Endodermal cell (in vitro differentiated cells): ENCODE measurements at regions not wholly inside any gene's neighbourhood (a gene's known extent, or its start where the extent isn't known, plus 50 kb on each side); places are given as distances from the start of the nearest gene placed in this dataset.

Experiments used
- DNase-seq: peaks from one replicate; pipeline ENCODE4 v3.0.0-alpha.2; 2017
- H3K27ac ChIP-seq: 2 replicates; pipeline ENCODE4 v1.5.1; 2013; ENCODE audit warnings: mild to moderate bottlenecking, low read depth, low read length, moderate library complexity
- H3K27me3 ChIP-seq: 2 replicates; pipeline ENCODE4 v1.6.1; 2013; ENCODE audit warnings: mild to moderate bottlenecking, low read length, moderate library complexity; ENCODE audit not compliant: insufficient read depth, control insufficient read depth, poor library complexity, severe bottlenecking
- H3K36me3 ChIP-seq: 2 replicates; pipeline ENCODE4 v1.7.0; 2013; ENCODE audit warnings: mild to moderate bottlenecking, low read length, moderate library complexity; ENCODE audit not compliant: control insufficient read depth, insufficient read depth
- H3K4me1 ChIP-seq: one replicate; pipeline ENCODE4 v1.7.0; 2013; ENCODE audit warnings: low read length; ENCODE audit not compliant: control insufficient read depth, insufficient read depth
- H3K4me3 ChIP-seq: 2 replicates; pipeline ENCODE4 v1.5.1; 2013; ENCODE audit warnings: mild to moderate bottlenecking, low read length, moderate library complexity
- H3K9ac ChIP-seq: 2 replicates; pipeline ENCODE4 v1.6.1; 2013; ENCODE audit warnings: mild to moderate bottlenecking, low read length, moderate library complexity; ENCODE audit not compliant: poor library complexity, severe bottlenecking; ENCODE audit errors: extremely low read depth
- H3K9me3 ChIP-seq: 2 replicates; pipeline ENCODE4 v1.6.1; 2013; ENCODE audit warnings: mild to moderate bottlenecking, low read length, moderate library complexity; ENCODE audit not compliant: control insufficient read depth
- H3K27ac Mint-ChIP-seq: 2 replicates; pipeline ENCODE4 v1.8.0; 2020; ENCODE audit warnings: mixed read lengths
- H3K27me3 Mint-ChIP-seq: 2 replicates; pipeline ENCODE4 v1.8.0; 2021; ENCODE audit warnings: mild to moderate bottlenecking, mixed read lengths; ENCODE audit not compliant: insufficient read depth
- H3K36me3 Mint-ChIP-seq: 2 replicates; pipeline ENCODE4 v1.8.0; 2020; ENCODE audit warnings: low read depth, mixed read lengths
- H3K4me1 Mint-ChIP-seq: 2 replicates; pipeline ENCODE4 v1.8.0; 2020; ENCODE audit warnings: mixed read lengths
- H3K4me3 Mint-ChIP-seq: 2 replicates; pipeline ENCODE4 v1.8.0; 2020; ENCODE audit warnings: mild to moderate bottlenecking, moderate library complexity, mixed read lengths
- H3K9me3 Mint-ChIP-seq: 2 replicates; pipeline ENCODE4 v1.8.0; 2020; ENCODE audit warnings: mild to moderate bottlenecking, mixed read lengths
- CTCF ChIP-seq: fragments of 200-600 bp; sonication (generic); conservative IDR thresholded peaks from 2 replicates; pipeline ENCODE4 v1.5.0; 2021; ENCODE audit warnings: antibody characterized with exemption, mild to moderate bottlenecking
- WGBS, 2 experiments: methylation state at CpG; one replicate each; pipeline versions ENCODE4 v1.1.5 to v1.1.7; 2013; ENCODE audit warnings: missing lambda C conversion rate in 2 of 2, mixed read lengths in 1 of 2; ENCODE audit not compliant: insufficient coverage in 1 of 2, insufficient read length in 1 of 2; 5-methylcytosine and 5-hydroxymethylcytosine counted together

DNA sequence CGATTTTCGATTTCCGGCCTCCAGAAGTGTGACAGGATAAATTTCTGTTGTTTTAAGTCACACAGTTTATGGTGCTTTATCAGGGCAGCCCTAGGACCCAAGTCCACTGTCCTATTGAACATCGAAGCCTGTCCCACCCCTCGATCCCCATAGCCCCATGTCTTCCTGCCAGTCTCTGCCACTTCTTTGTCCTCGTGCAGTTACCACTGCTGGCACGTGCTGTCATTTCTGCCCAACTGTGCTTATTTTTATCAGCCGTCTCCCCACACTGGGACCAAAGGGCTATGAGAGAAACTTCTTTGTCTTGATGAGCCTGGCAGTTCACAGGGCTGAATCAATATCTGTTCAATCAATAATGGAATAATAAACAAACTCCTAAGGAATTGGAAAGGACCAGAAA, 146.7 kb downstream of the PSMG1 start:
- Mint-ChIP-seq H3K27me3 (no peaks in the 10 kb centered on the region), H3K4me1 (peaks cover 2% of the 10 kb centered on the region), H3K27ac (no peak overlapping the region), H3K9me3 (no peaks in the 10 kb centered on the region), H3K36me3 (no peaks in the 10 kb centered on the region), H3K4me3 (no peak overlapping the region)
- no peaks in the 10 kb centered on the region for H3K27me3 ChIP-seq
- 82 to 84% methylated on average over 8 of the region's 8 CpGs for WGBS, 2 experiments
- no peaks in the 10 kb centered on the region for H3K4me1 ChIP-seq
- H3K4me3 ChIP-seq: no peak overlapping the region
- H3K9ac ChIP-seq: no peak overlapping the region
- TF ChIP-seq CTCF: no peak
- H3K27ac ChIP-seq: no peak overlapping the region
- no peaks in the 10 kb centered on the region for H3K9me3 ChIP-seq
- H3K36me3 ChIP-seq: no peaks in the 10 kb centered on the region
- no peak for DNase-seq

DNA sequence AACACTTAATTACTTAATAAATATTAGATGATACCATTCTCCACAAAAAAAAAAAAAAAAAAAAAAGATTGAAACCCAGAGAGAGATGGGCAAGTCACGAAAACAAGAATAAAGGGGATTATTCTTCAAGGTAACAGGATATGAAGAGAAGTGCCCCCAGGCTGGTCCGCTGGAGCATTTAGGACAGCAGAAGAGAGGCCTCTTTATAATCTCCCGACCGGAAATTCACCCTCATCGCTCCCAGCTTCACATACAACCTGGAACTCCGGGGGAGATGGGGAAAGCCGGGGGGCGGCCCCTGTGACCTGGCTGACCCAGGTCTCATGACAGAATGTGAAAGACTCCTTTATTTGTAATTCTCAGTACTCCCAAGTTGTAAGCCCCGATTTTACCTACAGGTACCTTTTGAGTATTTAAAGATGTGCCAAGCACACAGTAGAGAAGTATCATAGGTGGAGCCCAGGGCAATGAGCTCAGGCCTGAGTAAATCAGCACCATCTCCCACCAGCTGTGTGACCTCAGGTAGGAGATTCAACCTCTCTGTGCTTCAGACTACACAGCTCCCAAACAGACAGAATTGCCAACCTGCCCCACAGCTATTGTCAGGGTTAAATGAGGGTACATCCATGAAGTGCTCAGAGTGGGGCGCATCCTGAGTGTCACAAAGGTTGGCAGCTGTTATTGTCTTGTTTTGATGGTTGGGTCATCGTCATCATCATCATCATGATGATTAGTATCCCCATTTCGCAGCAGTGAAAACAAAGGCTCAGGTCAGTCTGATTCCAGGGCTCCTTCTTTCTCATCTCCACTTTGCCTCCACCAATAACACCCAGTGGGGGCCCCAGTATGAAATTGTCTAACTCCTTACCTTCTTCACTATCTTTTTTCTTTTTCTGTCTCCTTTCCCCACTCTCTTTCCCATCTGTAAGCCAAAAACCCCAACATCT, 148.4 kb downstream of the PSMG1 start:
- Histone ChIP-seq H3K36me3 (no peaks in the 10 kb centered on the region), H3K27me3 (no peaks in the 10 kb centered on the region), H3K4me3 (no peak overlapping the region), H3K27ac (no peak overlapping the region), H3K9me3 (no peaks in the 10 kb centered on the region), H3K9ac (no peak overlapping the region), H3K4me1 (peaks cover 4% of the 10 kb centered on the region)
- TF ChIP-seq CTCF: no peak
- H3K4me3 Mint-ChIP-seq: no peak overlapping the region
- no peak overlapping the region for H3K27ac Mint-ChIP-seq
- WGBS, 2 experiments: 86 to 91% methylated on average over 6 to 11 of the region's 12 CpGs
- peaks cover 17% of the 10 kb centered on the region for H3K4me1 Mint-ChIP-seq
- no peaks in the 10 kb centered on the region for H3K36me3 Mint-ChIP-seq
- DNase-seq: no peak
- no peaks in the 10 kb centered on the region for H3K27me3 Mint-ChIP-seq
- no peaks in the 10 kb centered on the region for H3K9me3 Mint-ChIP-seq

GRCh38 chr21:39033878-39034589, 149.2 kb downstream of the PSMG1 start:
- no peaks in the 10 kb centered on the region for H3K27me3 Mint-ChIP-seq
- DNase-seq: no peak
- no peaks in the 10 kb centered on the region for H3K36me3 ChIP-seq
- no peaks in the 10 kb centered on the region for H3K9me3 Mint-ChIP-seq
- peaks cover 7% of the 10 kb centered on the region for H3K4me1 ChIP-seq
- no peak overlapping the region for H3K4me3 Mint-ChIP-seq
- peak overlapping the region; percentile 45 for H3K27ac Mint-ChIP-seq
- no peak overlapping the region for H3K4me3 ChIP-seq
- no peaks in the 10 kb centered on the region for H3K36me3 Mint-ChIP-seq
- peaks cover 23% of the 10 kb centered on the region for H3K4me1 Mint-ChIP-seq
- no peaks in the 10 kb centered on the region for H3K27me3 ChIP-seq
- H3K27ac ChIP-seq: no peak overlapping the region
- WGBS, 2 experiments: 91 to 95% methylated on average over 10 to 22 of the region's 22 CpGs
- no peak for TF ChIP-seq CTCF
- H3K9ac ChIP-seq: no peak overlapping the region
- no peaks in the 10 kb centered on the region for H3K9me3 ChIP-seq
